ENCODE measurements at regions not wholly inside any gene's neighbourhood (a gene's known extent, or its start where the extent isn't known, plus 50 kb on each side); places are given as distances from the start of the nearest gene placed in this dataset.

GRCh38 chr6:44500074-44500473, 112.6 kb downstream of the CDC5L start:
- no peak for DNase-seq (ENCODE audit: low read depth)

DNA sequence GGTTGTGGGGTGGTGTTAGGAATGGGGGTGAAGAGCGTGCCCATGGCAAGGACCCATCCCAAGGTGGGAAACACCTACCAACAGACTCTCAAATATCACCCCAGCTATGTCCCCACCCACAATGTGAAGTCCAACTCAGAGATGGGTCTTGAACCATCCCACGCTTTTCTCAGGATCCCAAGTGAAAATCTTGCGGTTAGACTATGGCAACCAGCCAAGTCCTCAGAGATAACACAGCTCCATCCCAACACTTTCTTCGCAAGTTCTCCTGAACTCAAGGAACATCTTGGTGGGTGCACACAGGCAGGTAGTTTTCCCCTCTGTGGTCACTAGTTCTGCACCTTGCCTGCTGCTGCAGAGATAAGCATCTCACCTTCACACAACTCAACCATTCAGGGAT, 116.0 kb downstream of the CDC5L start:
- DNase-seq (ENCODE audit: low read depth), result no peak

- no peak for DNase-seq (ENCODE audit: low read depth)
Measured at GRCh38 chr6:44504301-44504791, 116.8 kb downstream of the CDC5L start.

GRCh38 chr6:44505751-44506150, 118.2 kb downstream of the CDC5L start:
- DNase-seq (ENCODE audit: low read depth), result no peak

DNA sequence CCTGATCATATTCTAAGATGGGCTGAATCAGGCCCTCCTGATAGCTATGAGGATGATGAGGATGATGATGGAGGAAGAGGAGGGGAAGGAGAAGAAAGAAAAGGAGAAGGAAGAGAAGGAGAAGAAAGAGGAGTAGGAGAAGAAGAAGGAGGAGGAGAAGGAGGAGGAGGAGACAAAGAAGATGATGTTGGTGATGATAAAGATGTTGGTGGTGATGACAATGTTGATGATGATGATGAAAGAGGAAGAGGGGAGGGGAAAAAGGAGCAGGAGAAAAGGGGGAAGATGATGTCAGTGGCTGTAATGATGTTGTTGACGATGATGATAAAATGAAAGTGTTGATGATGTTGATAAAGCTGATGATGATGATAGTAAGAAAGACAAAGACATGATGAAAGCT, 119.5 kb downstream of the CDC5L start:
- no peak for DNase-seq (ENCODE audit: low read depth)

- no peak for DNase-seq (ENCODE audit: low read depth)
Measured at GRCh38 chr6:44508646-44509045, 121.1 kb downstream of the CDC5L start.

- no peak for DNase-seq (ENCODE audit: low read depth)
Measured at GRCh38 chr6:44511126-44511525, 123.6 kb downstream of the CDC5L start.

DNA sequence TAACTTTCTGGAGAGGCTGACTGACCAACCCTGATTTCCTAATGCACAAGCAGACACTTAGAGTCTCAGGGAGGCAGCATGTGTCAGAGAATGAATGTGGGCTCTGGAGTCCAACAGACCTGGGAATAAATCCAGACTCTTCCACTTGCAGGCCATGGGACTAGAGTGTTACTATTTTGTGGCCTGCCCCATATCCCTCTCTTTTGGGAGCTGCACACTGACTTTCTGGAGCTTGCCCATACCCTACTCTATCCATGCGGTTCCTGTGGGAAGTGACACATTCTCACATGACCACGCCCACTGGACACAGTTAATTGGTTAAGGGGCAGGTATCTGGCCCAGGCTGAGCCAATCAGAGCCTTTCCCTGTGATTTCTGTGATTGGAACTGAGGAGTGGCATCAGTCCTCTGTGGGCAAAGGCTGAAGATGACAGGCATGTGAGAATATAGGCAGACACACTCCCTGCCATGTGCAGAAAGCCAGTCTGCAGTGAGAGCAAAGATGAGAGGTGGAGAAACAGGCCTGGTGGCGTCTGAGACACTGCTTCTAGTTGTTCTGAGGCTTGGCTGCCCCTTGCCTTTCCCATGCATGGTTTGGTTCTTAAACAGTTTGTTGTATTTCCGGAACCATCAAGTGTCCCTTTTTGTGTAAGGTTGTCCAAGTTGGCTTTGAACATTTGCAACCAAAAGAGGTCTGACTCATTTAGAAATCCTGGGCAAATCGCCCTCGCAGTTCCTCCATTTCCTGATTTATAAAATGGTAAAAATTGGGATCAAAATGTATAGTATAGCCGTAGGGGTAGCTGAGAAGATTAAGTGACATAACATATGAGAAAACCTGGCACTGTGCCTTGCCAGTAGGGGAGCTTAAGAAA, 125.6 kb downstream of the CDC5L start:
- DNase-seq (ENCODE audit: low read depth), result no peak

DNA sequence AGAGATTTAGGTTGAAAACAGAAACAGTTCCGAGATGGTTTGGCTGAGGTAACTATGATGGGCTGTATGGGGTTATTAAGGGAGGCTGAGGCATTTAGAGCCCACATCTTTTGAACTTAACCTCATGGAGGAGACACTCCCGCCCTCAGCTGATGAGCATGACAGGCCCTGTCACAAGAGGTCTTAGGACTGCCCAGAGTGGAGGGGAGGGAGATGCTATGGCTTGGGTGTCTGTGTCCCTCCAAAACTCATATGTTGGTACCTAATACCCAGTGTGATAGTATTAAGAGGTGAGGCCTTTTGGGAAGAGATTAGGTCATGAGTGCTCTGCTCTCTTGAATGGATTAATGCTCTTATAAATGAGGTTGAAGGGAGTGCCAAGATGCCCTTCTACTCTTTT, 126.6 kb downstream of the CDC5L start:
- no peak for DNase-seq (ENCODE audit: low read depth)

GRCh38 chr6:44514576-44515193, 127.2 kb downstream of the CDC5L start:
- no peak for DNase-seq (ENCODE audit: low read depth)

GRCh38 chr6:44522871-44523270, 135.4 kb downstream of the CDC5L start:
- DNase-seq (ENCODE audit: low read depth), result no peak

- DNase-seq (ENCODE audit: low read depth), result no peak
Measured at GRCh38 chr6:44524476-44525227, 137.1 kb downstream of the CDC5L start.

DNA sequence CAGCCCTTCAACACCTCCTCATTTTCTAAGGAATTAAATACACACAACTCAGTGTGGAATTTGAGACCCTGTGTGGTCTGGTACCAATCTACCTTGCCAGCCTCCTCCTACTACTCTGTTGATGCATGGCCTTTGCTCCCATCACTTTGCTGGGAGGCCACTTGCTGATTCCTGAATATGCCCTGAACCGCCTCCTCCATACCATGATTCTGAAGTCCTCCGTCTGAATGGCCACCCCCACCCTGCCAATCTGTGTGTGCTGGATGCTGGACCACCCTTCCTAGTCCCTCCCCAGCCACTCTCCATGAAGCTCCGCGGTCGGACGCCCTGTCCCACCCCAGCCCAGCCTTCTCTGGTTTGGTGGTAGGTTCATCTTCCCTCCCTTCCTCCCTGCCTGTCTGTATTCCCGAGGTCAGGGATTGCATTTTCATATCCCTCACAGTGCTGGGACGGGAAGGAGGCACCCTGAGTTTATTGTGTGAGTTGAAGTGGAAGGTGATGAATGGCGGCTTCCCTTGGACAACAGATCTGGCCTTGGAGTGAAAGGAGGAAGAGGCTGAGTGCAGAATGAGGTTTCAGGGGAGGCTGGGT, 138.3 kb downstream of the CDC5L start:
- no peak for DNase-seq (ENCODE audit: low read depth)

DNA sequence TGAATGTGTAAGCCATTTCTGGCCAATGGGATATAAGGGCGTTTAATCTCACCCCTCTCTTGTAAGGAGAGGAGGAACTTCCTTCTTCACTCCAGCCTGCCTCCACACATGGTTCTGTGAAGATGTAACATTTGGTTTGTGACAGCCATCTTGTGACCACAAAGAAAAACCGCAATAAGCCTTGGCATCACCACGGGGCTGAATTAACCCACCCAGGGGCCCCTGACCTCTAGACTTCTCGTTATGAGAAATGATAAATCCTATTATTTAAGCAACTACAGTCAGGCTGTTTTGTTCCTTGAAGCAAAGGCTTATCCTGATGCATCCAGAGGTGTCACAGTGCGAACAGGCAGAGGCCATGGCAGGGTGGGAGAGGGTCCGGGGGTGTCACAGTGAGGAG, 139.7 kb downstream of the CDC5L start:
- DNase-seq (ENCODE audit: low read depth), result no peak

DNA sequence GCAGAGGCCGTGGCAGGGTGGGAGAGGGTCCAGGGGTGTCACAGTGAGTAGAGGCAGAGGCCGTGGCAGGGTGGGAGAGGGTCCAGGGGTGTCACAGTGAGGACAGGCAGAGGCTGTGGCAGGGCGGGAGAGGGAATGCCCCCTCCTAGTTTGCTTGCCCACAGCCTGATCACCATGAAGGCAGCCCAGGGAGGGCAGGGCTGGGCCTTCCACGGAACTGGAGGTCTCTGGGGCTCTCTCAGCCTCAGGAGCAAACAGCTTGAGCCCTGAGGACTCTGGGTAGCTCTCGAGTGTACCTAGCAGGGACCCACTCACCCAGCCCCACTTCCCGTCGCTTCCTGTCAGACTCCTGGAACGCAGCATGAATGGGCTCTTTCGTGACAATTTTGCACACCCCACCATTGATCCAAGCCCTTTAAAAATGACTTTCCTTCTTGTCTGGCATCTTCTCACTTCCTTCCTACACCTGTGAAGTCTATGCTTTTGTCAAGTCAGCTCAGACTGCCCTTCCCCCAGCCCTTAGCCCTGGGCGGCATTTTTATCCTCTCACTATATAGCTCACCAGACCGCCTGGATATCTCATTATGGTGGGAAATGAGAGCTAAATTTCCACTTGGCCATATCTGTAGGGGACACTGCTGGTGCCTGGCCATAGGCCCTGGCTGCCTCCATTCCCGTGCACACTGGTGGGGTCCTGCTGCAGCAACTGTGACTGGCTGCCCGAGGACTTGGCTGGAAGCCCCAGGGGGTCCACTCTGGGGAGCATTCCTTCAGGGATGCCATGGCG, 140.3 kb downstream of the CDC5L start:
- DNase-seq (ENCODE audit: low read depth), result no peak

DNA sequence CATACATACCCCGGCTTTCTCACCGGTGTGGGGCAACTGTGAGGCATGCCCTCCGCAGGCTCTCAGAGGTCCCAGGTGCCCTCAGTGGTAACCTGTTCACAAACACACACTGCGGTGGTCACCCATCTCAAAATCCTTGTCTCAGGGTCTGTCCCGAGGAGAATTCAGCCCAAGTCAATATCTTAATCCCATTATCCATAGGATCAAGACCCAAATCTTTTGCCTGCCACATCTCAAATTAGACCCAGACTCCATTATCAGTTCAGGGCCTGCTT, 140.8 kb downstream of the CDC5L start:
- no peak for DNase-seq (ENCODE audit: low read depth)

- no peak for DNase-seq (ENCODE audit: low read depth)
Measured at GRCh38 chr6:44528716-44529115, 141.2 kb downstream of the CDC5L start.

- DNase-seq (ENCODE audit: low read depth), result no peak
Measured at GRCh38 chr6:44529146-44529905, 141.8 kb downstream of the CDC5L start.

- DNase-seq (ENCODE audit: low read depth), result no peak
Measured at GRCh38 chr6:44530209-44530909, 142.9 kb downstream of the CDC5L start.

DNA sequence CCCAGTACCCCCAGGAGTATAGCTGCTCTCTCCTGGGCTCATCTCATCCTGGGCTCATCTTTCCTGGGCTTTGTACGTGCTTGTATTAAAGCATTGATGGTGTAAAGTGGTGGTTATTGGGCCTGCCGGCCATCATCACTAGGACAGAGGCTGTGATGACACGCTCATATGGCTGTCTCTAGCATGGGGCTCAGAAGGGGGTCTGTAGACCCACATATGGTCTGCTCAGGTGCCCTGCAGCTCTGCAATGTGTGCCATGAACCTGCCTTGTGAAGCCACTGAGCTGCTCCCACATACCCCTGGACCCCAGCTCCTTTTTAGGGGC, 143.4 kb downstream of the CDC5L start:
- DNase-seq (ENCODE audit: low read depth), result no peak

Data from activated T-cell treated with anti-CD3 and anti-CD28 coated beads for 1 hour (primary cell).